Kidney (tissue), 13 donors: ENCODE measurements at regions not wholly inside any gene's neighbourhood (a gene's known extent, or its start where the extent isn't known, plus 50 kb on each side); places are given as distances from the start of the nearest gene placed in this dataset.

Experiments
- DNase-seq, 5 donors: peaks; one replicate each; pipeline ENCODE4 v3.0.0-alpha.2; 2013 to 2020
- FAIRE-seq: peaks from 2 replicates; lab custom pipeline; 2012; peaks lifted over from hg19 to GRCh38; lab: Jason Lieb, UNC
- H3K27ac ChIP-seq, 2 donors: one replicate each; pipeline ENCODE4 v1.7.0; 2013; ENCODE audit warnings: low read depth in 2 of 2, low read length in 2 of 2, inconsistent platforms in 1 of 2
- H3K27me3 ChIP-seq: one replicate; pipeline ENCODE4 v1.7.1; 2013; ENCODE audit warnings: low read length, inconsistent platforms; ENCODE audit not compliant: control insufficient read depth, insufficient read depth
- H3K36me3 ChIP-seq, 3 donors: one replicate each; pipeline versions ENCODE4 v1.7.0 to v1.7.1; 2013; ENCODE audit warnings: low read length in 3 of 3, control low read depth in 1 of 3, inconsistent platforms in 1 of 3; ENCODE audit not compliant: insufficient read depth in 3 of 3, control insufficient read depth in 2 of 3
- H3K4me1 ChIP-seq, 3 donors: one replicate each; pipeline versions ENCODE4 v1.7.0 to v1.7.1; 2013; ENCODE audit warnings: low read length in 3 of 3, inconsistent platforms in 1 of 3, low read depth in 1 of 3; ENCODE audit not compliant: control insufficient read depth in 2 of 3, insufficient read depth in 2 of 3
- H3K4me3 ChIP-seq, 3 donors: one replicate each; pipeline versions ENCODE4 v1.7.0 to v1.8.1; 2013; ENCODE audit warnings: low read length in 3 of 3, control low read depth in 1 of 3, inconsistent platforms in 1 of 3
- H3K9ac ChIP-seq, 3 donors: one replicate each; pipeline versions ENCODE4 v1.7.0 to v1.7.1; 2013; ENCODE audit warnings: low read length in 3 of 3, control low read depth in 1 of 3, inconsistent platforms in 1 of 3
- H3K9me3 ChIP-seq, 3 donors: one replicate each; pipeline versions ENCODE4 v1.7.0 to v1.7.1; 2013; ENCODE audit warnings: low read length in 3 of 3, control low read depth in 1 of 3, inconsistent platforms in 1 of 3; ENCODE audit not compliant: control insufficient read depth in 2 of 3, insufficient read depth in 1 of 3
- CTCF ChIP-seq: IDR thresholded peaks from 3 replicates; pipeline ENCODE4 v1.5.1; 2012; ENCODE audit warnings: mild to moderate bottlenecking, moderate library complexity, borderline replicate concordance; ENCODE audit not compliant: insufficient read depth; ENCODE audit errors: extremely low read depth
- intact Hi-C: fragments of 100-400 bp; cut with DNase I; formaldehyde crosslinking; loops from one replicate; pipeline ENCODE4 v1.11.1; 2022
- donor health status: control.
- donor health status: control.
- donor health status: control.
- donor health status: control.
- donor health status: control.
- donor health status: DM: yes; HTN: yes; CAD: no.
- donor health status: Normal renal cell carcinoma (clear cell type).

GRCh38 chr12:59414051-59414450, 181.8 kb upstream of the SLC16A7 start:
- FAIRE-seq (no peak), DNase-seq (no peak)
- intact Hi-C loops, result no loop called here
- no peaks in the 10 kb centered on the region for H3K36me3 ChIP-seq
- H3K27ac ChIP-seq, result no peak overlapping the region
- H3K9ac ChIP-seq, result no peak overlapping the region
- no peaks in the 10 kb centered on the region for H3K27me3 ChIP-seq
- no peak for TF ChIP-seq CTCF
- H3K4me1 ChIP-seq, result no peaks in the 10 kb centered on the region
- H3K4me3 ChIP-seq, result no peak overlapping the region
- H3K9me3 ChIP-seq, result no peaks in the 10 kb centered on the region

GRCh38 chr12:59408431-59408830, 187.4 kb upstream of the SLC16A7 start:
- intact Hi-C loops, result no loop called here
- Histone ChIP-seq H3K4me1 (no peaks in the 10 kb centered on the region), H3K4me3 (no peak overlapping the region), H3K27me3 (no peaks in the 10 kb centered on the region), H3K27ac (no peak overlapping the region), H3K9ac (no peak overlapping the region), H3K9me3 (no peaks in the 10 kb centered on the region), H3K36me3 (no peaks in the 10 kb centered on the region)
- DNase-seq (no peak), FAIRE-seq (no peak)
- no peak for TF ChIP-seq CTCF

GRCh38 chr12:59407799-59408198, 188.0 kb upstream of the SLC16A7 start:
- no peak overlapping the region for H3K9ac ChIP-seq
- FAIRE-seq (no peak), DNase-seq (no peak)
- H3K27me3 ChIP-seq, result no peaks in the 10 kb centered on the region
- no peak overlapping the region for H3K4me3 ChIP-seq
- no peaks in the 10 kb centered on the region for H3K4me1 ChIP-seq
- no peak for TF ChIP-seq CTCF
- intact Hi-C loops, result no loop called here
- H3K27ac ChIP-seq, result no peak overlapping the region
- no peaks in the 10 kb centered on the region for H3K36me3 ChIP-seq
- H3K9me3 ChIP-seq, result no peaks in the 10 kb centered on the region

GRCh38 chr12:59405992-59406391, 189.8 kb upstream of the SLC16A7 start:
- intact Hi-C loops, result no loop called here

More at GRCh38 chr12:59405992-59406391, 189.8 kb upstream of the SLC16A7 start:
- DNase-seq (no peak), FAIRE-seq (no peak)
- Histone ChIP-seq H3K9ac (no peak overlapping the region), H3K4me1 (no peaks in the 10 kb centered on the region), H3K4me3 (no peak overlapping the region), H3K36me3 (no peaks in the 10 kb centered on the region), H3K27ac (no peak overlapping the region), H3K27me3 (no peaks in the 10 kb centered on the region), H3K9me3 (no peaks in the 10 kb centered on the region)
- TF ChIP-seq CTCF, result no peak
